K562 (cell line): ENCODE measurements at regions not wholly inside any gene's neighbourhood (a gene's known extent, or its start where the extent isn't known, plus 50 kb on each side); places are given as distances from the start of the nearest gene placed in this dataset.

Experiments
- CBX3 ChIP-seq, 2 experiments: IDR thresholded peaks; 1 replicate in 1 of 2; 2 replicates in 1 of 2; pipeline ENCODE4 v1.6.1; 2012; ENCODE audit warnings: inconsistent platforms in 2 of 2, low read length in 2 of 2, borderline replicate concordance in 1 of 2, control low read depth in 1 of 2
- CBX5 ChIP-seq: IDR thresholded peaks from 2 replicates; pipeline ENCODE4 v1.6.1; 2014; ENCODE audit warnings: low read depth, borderline replicate concordance
- CHCHD3 ChIP-seq: fragments of 250-450 bp; sonication (Bioruptor Pico); IDR thresholded peaks from 2 replicates; pipeline ENCODE4 v2.1.2; 2022; ENCODE audit warnings: mild to moderate bottlenecking
- DPF2 ChIP-seq: fragments of 450-650 bp; IDR thresholded peaks from 2 replicates; pipeline ENCODE4 v1.6.1; 2016
- HEY1 ChIP-seq: fragments of 250-450 bp; sonication (Bioruptor Pico); IDR thresholded peaks from 2 replicates; pipeline ENCODE4 v1.5.0; 2020; ENCODE audit warnings: mild to moderate bottlenecking, moderate library complexity, borderline replicate concordance
- HLTF ChIP-seq: fragments of 450-650 bp; IDR thresholded peaks from 2 replicates; pipeline ENCODE4 v1.6.1; 2016
- HNRNPLL ChIP-seq: fragments of 200-400 bp; formaldehyde crosslinking; IDR thresholded peaks from 2 replicates; pipeline ENCODE4 v1.6.1; 2017; ENCODE audit warnings: low read length, low read depth, mild to moderate bottlenecking; ENCODE audit not compliant: poor library complexity, severe bottlenecking
- IFI16 ChIP-seq: fragments of 250-450 bp; sonication (Bioruptor Pico); IDR thresholded peaks from 2 replicates; pipeline ENCODE4 v2.1.2; 2022; ENCODE audit warnings: mild to moderate bottlenecking, inconsistent platforms
- KDM5B ChIP-seq: fragments of 200-600 bp; sonication (generic); IDR thresholded peaks from 2 replicates; pipeline ENCODE4 v1.6.1; 2012; ENCODE audit warnings: low read depth, mild to moderate bottlenecking, moderate library complexity, low read length, control low read depth, inconsistent platforms; ENCODE audit not compliant: insufficient replicate concordance
- KLF6 ChIP-seq: fragments of 250-450 bp; sonication (Bioruptor Pico); IDR thresholded peaks from 2 replicates; pipeline ENCODE4 v1.4.0; 2020; ENCODE audit warnings: mild to moderate bottlenecking, moderate library complexity, borderline replicate concordance
- NCOA2 ChIP-seq, 2 experiments: fragments of 450-650 bp; IDR thresholded peaks; 2 replicates each; pipeline ENCODE4 v1.6.1; 2018; ENCODE audit warnings: mild to moderate bottlenecking in 2 of 2, moderate library complexity in 1 of 2; ENCODE audit not compliant: partially characterized antibody in 2 of 2
- NFXL1 ChIP-seq: fragments of 450-650 bp; formaldehyde crosslinking; IDR thresholded peaks from 2 replicates; pipeline ENCODE4 v1.4.0; 2021; ENCODE audit warnings: mild to moderate bottlenecking
- NRF1 ChIP-seq, 2 experiments: fragments of 450-650 bp; IDR thresholded peaks in 1 of 2; conservative IDR thresholded peaks in 1 of 2; 2 replicates each; pipeline ENCODE4 v1.6.1; 2014; ENCODE audit warnings: mild to moderate bottlenecking in 2 of 2
- PPARD ChIP-seq: fragments of 250-450 bp; sonication (Bioruptor Pico); IDR thresholded peaks from 2 replicates; pipeline ENCODE4 v1.8.0; 2022; ENCODE audit warnings: inconsistent platforms, mild to moderate bottlenecking, moderate library complexity
- TCF15 ChIP-seq: fragments of 250-450 bp; sonication (Bioruptor Pico); IDR thresholded peaks from 2 replicates; pipeline ENCODE4 v1.8.0; 2022; ENCODE audit warnings: moderate library complexity, mild to moderate bottlenecking, inconsistent platforms
- TCF3 ChIP-seq: sonication (generic); formaldehyde crosslinking; IDR thresholded peaks from 2 replicates; pipeline ENCODE4 v1.4.0; 2020; ENCODE audit warnings: mild to moderate bottlenecking, missing genetic modification reagents
- ZKSCAN1 ChIP-seq: fragments of 150-350 bp; IDR thresholded peaks from 2 replicates; pipeline ENCODE4 v1.6.1; 2016; ENCODE audit warnings: low read depth, low read length
- ZNF146 ChIP-seq: IDR thresholded peaks from one replicate; pipeline ENCODE4 v1.6.1; 2018; ENCODE audit warnings: missing compliant biosample characterization; ENCODE audit not compliant: unreplicated experiment
- TF ChIP-seq, protein P1 (sequence below), 3 experiments: fragments of 200-800 bp in 1 of 3; fragments of 250-450 bp in 1 of 3; fragments of 450-650 bp in 1 of 3; sonication (Bioruptor Pico) in 1 of 3; sonication (Bioruptor generic) in 1 of 3; formaldehyde crosslinking in 1 of 3; IDR thresholded peaks; 2 replicates each; pipeline versions ENCODE4 v1.6.1 to v1.8.0; 2016 to 2022; ENCODE audit warnings: mild to moderate bottlenecking in 2 of 3, missing genetic modification characterization in 2 of 3, missing compliant biosample characterization in 1 of 3, moderate library complexity in 1 of 3
- TF ChIP-seq, protein P2 (sequence below), 2 experiments: fragments of 200-800 bp in 1 of 2; sonication (Bioruptor generic) in 1 of 2; sonication (generic) in 1 of 2; formaldehyde crosslinking in 1 of 2; IDR thresholded peaks in 1 of 2; conservative IDR thresholded peaks in 1 of 2; 2 replicates each; pipeline versions ENCODE4 v1.5.0 to v1.6.1; 2016 to 2020; ENCODE audit warnings: missing compliant biosample characterization in 1 of 2, missing genetic modification characterization in 1 of 2, missing genetic modification reagents in 1 of 2

DNA sequence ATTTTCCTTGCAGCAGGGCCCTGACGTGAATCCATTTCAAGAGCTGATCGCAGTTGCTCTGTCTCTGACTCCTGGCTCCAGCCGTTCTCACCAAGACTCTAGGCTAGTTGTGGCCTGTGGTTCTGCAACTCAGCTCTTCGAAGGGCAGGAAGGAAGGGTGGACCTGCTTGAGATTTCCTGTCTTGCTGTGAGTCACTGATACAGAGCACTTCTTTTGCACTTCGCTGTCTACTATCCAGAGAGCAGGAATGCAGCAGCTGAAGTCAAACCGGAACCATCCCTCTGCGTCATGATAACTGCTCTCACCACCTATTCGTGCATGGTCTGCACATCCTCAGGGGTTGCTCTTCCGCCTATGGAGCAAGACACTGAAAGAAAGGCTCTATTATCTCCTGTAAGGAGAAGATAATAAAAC lies 59.7 kb downstream of the RAP2B start (continued):
- TF ChIP-seq, protein P1, sequence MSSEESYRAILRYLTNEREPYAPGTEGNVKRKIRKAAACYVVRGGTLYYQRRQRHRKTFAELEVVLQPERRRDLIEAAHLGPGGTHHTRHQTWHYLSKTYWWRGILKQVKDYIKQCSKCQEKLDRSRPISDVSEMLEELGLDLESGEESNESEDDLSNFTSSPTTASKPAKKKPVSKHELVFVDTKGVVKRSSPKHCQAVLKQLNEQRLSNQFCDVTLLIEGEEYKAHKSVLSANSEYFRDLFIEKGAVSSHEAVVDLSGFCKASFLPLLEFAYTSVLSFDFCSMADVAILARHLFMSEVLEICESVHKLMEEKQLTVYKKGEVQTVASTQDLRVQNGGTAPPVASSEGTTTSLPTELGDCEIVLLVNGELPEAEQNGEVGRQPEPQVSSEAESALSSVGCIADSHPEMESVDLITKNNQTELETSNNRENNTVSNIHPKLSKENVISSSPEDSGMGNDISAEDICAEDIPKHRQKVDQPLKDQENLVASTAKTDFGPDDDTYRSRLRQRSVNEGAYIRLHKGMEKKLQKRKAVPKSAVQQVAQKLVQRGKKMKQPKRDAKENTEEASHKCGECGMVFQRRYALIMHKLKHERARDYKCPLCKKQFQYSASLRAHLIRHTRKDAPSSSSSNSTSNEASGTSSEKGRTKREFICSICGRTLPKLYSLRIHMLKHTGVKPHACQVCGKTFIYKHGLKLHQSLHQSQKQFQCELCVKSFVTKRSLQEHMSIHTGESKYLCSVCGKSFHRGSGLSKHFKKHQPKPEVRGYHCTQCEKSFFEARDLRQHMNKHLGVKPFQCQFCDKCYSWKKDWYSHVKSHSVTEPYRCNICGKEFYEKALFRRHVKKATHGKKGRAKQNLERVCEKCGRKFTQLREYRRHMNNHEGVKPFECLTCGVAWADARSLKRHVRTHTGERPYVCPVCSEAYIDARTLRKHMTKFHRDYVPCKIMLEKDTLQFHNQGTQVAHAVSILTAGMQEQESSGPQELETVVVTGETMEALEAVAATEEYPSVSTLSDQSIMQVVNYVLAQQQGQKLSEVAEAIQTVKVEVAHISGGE (CRISPR knock-in tag; IDR thresholded peaks at IDR 0.05), result peak in 1 of 3 experiments; percentile 73; a peak in 2 of 6 replicates
- TF ChIP-seq NFXL1 (CRISPR knock-in tag), result no peak
- peak; percentile 57 to 66; a peak in 3 of 4 replicates for TF ChIP-seq NRF1 (conservative IDR thresholded peaks at IDR 0.05 in 1 of 2, IDR thresholded peaks at IDR 0.05 in 1 of 2)
- TF ChIP-seq HNRNPLL, result peak; percentile 24
- TF ChIP-seq CBX3 (IDR thresholded peaks at IDR 0.05; ENCODE audit: borderline replicate concordance in 1 of 2, low read length in 2 of 2), result peak in 1 of 2 experiments; percentile 82; a peak in 1 of 3 replicates
- TF ChIP-seq, protein P2, sequence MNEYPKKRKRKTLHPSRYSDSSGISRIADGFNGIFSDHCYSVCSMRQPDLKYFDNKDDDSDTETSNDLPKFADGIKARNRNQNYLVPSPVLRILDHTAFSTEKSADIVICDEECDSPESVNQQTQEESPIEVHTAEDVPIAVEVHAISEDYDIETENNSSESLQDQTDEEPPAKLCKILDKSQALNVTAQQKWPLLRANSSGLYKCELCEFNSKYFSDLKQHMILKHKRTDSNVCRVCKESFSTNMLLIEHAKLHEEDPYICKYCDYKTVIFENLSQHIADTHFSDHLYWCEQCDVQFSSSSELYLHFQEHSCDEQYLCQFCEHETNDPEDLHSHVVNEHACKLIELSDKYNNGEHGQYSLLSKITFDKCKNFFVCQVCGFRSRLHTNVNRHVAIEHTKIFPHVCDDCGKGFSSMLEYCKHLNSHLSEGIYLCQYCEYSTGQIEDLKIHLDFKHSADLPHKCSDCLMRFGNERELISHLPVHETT (CRISPR knock-in tag; conservative IDR thresholded peaks at IDR 0.05 in 1 of 2, IDR thresholded peaks at IDR 0.05 in 1 of 2), result peak in 1 of 2 experiments; percentile 56; a peak in 1 of 4 replicates
- no peak for TF ChIP-seq KLF6 (CRISPR knock-in tag)
- no peak for TF ChIP-seq NCOA2 (IDR thresholded peaks at IDR 0.05; ENCODE audit: partially characterized antibody in 2 of 2)
- 0 out of 2 replicates have a peak, but pooled peaks have one; percentile 58 for TF ChIP-seq CBX5
- peak; percentile 84 for TF ChIP-seq TCF3 (CRISPR knock-in tag)
- TF ChIP-seq ZNF146 (CRISPR knock-in tag), result no peak
- TF ChIP-seq DPF2, result peak; percentile 91
- TF ChIP-seq TCF15 (CRISPR knock-in tag), result no peak
- no peak for TF ChIP-seq HLTF
- peak; percentile 75 for TF ChIP-seq KDM5B
- no peak for TF ChIP-seq ZKSCAN1
- no peak for TF ChIP-seq HEY1
- no peak for TF ChIP-seq IFI16 (CRISPR knock-in tag)
- TF ChIP-seq PPARD, result no peak
- no peak for TF ChIP-seq CHCHD3 (CRISPR knock-in tag)
